AML-193 (cell line): ENCODE measurements at regions not wholly inside any gene's neighbourhood (a gene's known extent, or its start where the extent isn't known, plus 50 kb on each side); places are given as distances from the start of the nearest gene placed in this dataset.
"Not testable (repeated sequence)": the region's sequence is repeated elsewhere in the genome, so short reads cannot be mapped to it uniquely, and the experiment has no call there.

ENCODE experiments used
- DNase-seq, 2 experiments: peaks; one replicate each; lab custom pipeline; 2025; lab: John Stamatoyannopoulos, UW

DNA sequence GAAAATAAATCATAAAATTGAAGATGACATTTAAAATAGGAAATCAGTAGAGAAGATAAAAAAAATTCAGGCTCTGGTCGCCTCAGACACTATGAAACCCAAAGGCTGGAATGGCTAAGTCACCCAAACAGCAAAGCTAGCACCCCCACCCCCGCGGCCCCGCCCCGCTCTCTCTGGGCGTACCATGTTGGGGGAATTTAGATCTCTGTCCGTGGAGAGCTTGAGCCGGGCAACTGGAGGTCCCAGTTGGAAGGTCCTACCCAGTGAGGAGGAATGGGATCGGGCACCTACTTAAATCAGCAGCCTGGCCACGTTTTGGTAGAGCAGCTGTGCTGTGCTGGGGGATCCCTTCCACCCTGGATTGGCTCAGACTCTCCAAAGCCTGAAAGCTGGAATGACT is 150.6 kb upstream of the ANKRD55 start:
- DNase-seq, result no peak

DNA sequence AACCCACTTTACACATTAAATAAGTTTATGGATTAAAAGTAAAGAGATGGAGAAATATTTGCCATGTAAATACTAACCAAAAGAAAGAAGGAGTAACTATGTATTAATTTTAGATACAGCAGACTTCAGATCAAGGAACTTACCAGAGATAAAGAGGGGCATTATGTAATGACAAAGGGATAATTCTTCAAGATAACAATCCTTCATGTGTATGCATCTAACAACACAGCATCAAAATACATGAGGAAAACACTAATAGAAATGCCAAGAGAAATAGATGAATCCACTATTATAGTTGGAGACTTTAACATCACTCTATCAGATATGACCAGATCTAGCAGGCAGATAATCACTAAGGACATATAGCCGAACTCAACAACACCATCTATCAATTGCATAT is 149.8 kb upstream of the ANKRD55 start:
- no peak for DNase-seq

- DNase-seq, result no peak
Observed at GRCh38 chr5:56377573-56377972, 144.4 kb upstream of the ANKRD55 start.

- DNase-seq, result no peak
Observed at GRCh38 chr5:56376128-56376527, 143.0 kb upstream of the ANKRD55 start.

DNA sequence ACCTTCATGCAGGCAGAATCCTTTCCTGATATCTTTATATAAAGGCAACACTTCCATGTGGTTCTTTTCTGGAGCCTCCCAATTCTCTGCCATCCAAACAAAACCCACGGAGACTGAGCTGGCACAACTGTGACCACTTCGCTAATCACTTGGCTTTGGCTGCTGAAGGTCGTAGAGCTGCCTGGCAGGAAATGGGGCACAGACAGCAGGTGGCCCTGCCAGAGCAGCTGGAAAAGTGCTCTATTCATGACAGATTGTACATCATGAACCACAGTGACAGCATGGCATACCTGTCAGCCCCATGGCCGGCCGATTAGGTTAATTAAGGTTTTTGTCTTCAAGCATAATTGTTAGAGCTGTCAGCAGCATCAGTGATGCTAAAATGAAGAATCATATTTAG is 141.9 kb upstream of the ANKRD55 start:
- no peak for DNase-seq

DNA sequence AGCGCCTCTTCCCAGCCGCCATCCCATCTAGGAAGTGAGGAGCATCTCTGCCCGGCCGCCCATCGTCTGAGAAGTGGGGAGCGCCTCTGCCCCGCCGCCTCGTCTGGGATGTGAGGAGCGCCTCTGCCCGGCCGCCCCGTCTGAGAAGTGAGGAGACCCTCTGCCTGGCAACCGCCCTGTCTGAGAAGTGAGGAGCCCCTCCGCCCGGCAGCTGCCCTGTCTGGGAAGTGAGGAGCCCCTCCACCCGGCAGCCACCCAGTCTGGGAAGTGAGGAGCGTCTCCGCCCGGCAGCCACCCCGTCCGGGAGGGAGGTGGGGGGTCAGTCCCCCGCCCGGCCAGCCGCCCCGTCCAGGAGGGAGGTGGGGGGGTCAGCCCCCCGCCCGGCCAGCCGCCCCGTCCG is 139.4 kb upstream of the ANKRD55 start:
- DNase-seq, result not testable (repeated sequence)

- no peak for DNase-seq
Observed at GRCh38 chr5:56369361-56369811, 136.3 kb upstream of the ANKRD55 start.

GRCh38 chr5:56367748-56368147 is 134.6 kb upstream of the ANKRD55 start:
- no peak for DNase-seq

GRCh38 chr5:56366986-56367385 is 133.9 kb upstream of the ANKRD55 start:
- DNase-seq, result no peak

DNA sequence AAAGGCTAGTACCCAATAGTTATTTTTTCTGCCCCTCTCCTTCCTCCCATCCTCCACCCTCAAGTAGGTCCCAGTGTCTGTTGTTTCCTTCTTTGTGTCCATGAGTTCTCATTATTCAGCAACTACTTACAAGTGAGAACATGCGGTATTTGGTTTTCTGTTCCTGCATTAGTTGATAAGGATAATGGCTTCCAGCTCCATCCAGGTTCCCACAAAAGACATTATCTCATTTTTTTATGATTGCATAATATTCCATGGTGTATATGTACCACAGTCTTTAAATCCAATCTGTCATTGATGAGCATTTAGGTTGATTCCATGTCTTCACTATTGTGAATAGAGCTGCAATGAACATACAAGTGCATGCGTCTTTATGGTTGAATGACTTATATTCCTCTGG is 128.3 kb upstream of the ANKRD55 start:
- DNase-seq, result no peak

DNA sequence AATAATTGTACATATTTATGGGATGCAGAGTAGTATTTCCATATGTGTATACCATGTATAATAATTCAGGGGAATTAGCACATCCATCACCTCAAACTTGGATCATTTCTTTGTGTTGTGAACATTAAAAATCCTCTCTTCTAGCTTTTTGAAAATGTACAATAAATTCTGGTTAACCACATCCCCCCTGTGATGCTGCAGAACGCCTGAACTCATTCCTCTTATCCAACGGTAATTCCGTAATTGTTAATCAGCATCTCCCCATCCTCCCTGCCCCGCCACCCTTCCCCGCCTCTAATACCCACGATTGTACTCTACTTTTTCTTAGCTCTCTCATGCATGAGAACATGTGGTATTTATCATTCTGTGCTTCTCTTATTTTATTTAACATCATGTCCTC is 127.7 kb upstream of the ANKRD55 start:
- DNase-seq, result no peak

DNA sequence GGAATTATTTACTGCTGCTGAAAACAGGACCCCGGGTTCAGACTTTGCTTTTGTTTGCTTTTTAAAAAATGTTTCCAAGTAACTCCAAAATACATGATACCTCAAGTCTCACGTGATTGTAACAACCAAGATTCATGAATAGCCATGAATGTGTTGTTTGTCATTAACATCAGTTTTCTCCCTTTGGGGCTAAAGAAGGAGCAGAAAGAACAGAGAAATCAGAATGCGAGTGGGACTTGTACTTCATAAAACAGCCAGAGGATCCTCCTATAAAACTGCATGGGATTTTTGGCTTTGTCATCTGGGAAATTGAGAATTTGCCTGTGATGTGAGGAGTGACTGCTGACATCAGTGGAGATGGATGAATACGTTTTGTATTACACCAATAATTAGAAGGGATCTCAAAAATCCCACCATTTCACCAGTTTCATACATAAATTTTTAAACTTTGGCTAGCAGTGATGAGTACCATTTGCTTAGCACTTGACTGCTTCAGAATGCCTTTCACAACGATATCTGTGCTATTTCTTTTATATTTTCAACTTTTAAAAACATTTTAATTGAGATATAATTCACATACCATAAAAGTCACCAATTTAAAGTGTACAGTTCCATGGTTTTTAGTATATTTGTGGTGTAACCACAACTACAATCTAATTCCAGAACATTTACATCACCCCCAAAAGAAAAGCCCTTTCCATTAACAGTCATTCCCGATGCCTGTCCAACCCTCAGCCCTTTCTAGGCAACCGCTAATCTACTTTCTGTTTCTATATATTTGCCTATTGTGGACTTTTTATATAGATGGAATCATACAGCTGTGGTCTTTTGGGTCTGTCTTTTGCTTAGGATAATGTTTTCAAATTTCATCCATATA is 126.9 kb upstream of the ANKRD55 start:
- no peak for DNase-seq

GRCh38 chr5:56358703-56359681 is 125.9 kb upstream of the ANKRD55 start:
- DNase-seq, result no peak

- DNase-seq, result no peak
Observed at GRCh38 chr5:56358046-56358445, 124.9 kb upstream of the ANKRD55 start.

GRCh38 chr5:56357426-56357825 is 124.3 kb upstream of the ANKRD55 start:
- DNase-seq, result no peak

- DNase-seq, result no peak
Observed at GRCh38 chr5:56356836-56357160, 123.7 kb upstream of the ANKRD55 start.

GRCh38 chr5:56356121-56356835 is 123.1 kb upstream of the ANKRD55 start:
- DNase-seq, result no peak

GRCh38 chr5:56354836-56355235 is 121.7 kb upstream of the ANKRD55 start:
- DNase-seq, result no peak

DNA sequence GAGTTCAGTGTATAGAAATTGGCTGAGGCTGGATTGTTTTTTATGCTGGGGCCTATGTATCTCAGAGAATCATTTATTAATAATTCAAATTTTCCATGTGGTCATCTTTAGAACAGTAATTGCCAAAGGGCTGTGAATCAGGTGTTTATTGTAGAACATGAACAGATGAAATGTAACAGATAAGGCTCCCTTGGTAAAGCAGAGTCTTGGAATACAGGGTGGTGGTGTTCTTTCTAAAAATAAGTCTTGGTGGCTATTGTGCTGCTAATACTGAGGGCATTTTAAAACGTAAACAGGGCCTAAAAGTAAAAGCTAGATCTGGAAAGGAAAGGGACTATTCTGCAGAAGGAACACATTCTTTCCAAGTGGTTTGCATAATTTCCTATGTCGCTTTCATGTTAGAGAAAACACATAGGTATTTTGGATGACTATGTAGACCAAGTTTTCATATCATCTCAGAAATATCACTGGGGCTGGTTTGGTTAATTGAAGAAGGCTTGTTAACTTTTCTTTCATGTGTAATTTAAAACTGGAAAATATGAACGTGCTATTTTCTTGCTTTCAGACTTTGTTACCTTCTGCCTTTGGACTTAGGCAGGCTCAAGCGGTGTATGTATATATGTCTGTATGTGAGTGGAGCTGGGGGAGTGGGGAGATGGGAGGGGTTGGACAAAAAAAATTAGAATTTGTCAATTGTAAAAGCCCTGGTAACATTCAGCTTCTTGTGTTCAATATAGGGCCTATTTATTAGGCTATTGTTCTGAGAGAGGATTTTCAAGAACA is 119.9 kb upstream of the ANKRD55 start:
- no peak for DNase-seq

- DNase-seq, result no peak
Observed at GRCh38 chr5:56350597-56351170, 117.6 kb upstream of the ANKRD55 start.

- DNase-seq, result no peak
Observed at GRCh38 chr5:56350011-56350596, 117.0 kb upstream of the ANKRD55 start.
